HL-60 (cell line): ENCODE measurements at regions not wholly inside any gene's neighbourhood (a gene's known extent, or its start where the extent isn't known, plus 50 kb on each side); places are given as distances from the start of the nearest gene placed in this dataset.

ENCODE experiments used
- DNase-seq, 2 experiments: peaks; one replicate each; pipeline ENCODE4 v3.0.0-alpha.2; 2010 to 2020; ENCODE audit warnings: low read depth in 1 of 2, low spot score in 1 of 2
- H3K27ac ChIP-seq: fragments of 250-450 bp; sonication (Bioruptor Pico); replicated peaks from 2 replicates; pipeline ENCODE4 v1.5.1; 2020; ENCODE audit warnings: mild to moderate bottlenecking, moderate library complexity
- H3K27me3 ChIP-seq: fragments of 250-450 bp; sonication (Bioruptor Pico); 2 replicates; pipeline ENCODE4 v1.5.1; 2021; ENCODE audit warnings: mild to moderate bottlenecking, moderate library complexity; ENCODE audit not compliant: insufficient read depth, poor library complexity, severe bottlenecking
- H3K4me3 ChIP-seq: replicated peaks from 2 replicates; pipeline ENCODE4 v1.5.1; 2011; ENCODE audit warnings: mild to moderate bottlenecking, control low read depth, low read length; ENCODE audit not compliant: insufficient read depth
- GABPA ChIP-seq: IDR thresholded peaks from 2 replicates; pipeline ENCODE4 v1.6.1; 2012; ENCODE audit warnings: low read depth
- POLR2AphosphoS5 ChIP-seq: IDR thresholded peaks from 2 replicates; pipeline ENCODE4 v1.6.1; 2012; ENCODE audit warnings: low read depth
- SPI1 ChIP-seq: IDR thresholded peaks from 2 replicates; pipeline ENCODE4 v1.6.1; 2012; ENCODE audit warnings: low read depth, mild to moderate bottlenecking, borderline replicate concordance
- TF ChIP-seq, protein P1 (sequence below): IDR thresholded peaks from one replicate; pipeline ENCODE4 v1.5.1; 2011; ENCODE audit warnings: low read length, control low read depth, inconsistent platforms; ENCODE audit not compliant: insufficient read depth
- TF ChIP-seq, protein P2 (sequence below): IDR thresholded peaks from 2 replicates; pipeline ENCODE4 v1.6.1; 2012; ENCODE audit warnings: low read depth; ENCODE audit not compliant: insufficient replicate concordance

DNA sequence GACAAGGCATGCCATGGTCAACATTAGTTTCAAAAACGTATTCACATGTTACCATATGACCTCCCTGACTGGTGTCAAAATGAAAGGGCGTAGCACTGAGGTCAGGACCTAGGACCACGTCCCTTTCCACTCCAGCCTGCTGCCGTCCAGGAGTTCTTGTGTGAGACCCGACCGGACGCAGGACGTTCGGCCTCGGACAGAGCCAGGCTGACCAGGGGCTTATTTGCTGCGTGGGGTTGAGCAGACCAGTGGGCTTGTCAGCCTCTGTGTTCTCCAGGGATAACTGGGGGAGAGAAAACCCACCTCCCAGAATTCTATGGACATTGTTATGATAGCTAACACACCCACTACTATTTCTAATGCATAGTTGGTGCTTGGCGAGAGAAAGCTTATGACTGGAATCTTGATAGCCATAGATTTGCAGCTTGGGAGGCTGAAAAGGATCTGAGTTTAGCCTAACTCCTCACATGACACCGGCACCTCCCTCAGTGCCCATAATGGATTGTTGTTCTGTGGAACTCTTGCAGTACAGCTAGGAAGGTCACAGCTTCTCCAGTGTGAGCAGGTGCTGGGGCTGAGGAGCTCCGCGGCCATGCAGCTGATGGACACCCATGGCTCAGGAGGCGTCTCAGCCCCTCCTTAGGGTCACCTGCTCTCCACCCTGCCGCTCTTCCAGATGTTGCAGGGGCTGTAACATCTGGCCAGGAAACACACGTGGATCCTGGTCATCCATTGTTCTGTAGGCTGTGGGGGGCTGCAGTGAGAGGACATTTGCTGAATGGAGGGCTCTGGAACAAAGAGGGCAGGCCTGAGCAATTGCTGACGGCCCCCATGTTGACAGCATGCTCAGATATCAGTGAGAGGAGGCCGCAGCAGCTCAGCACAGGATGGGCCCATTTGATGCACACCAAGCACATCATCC lies 368.4 kb downstream of the IRX2 start:
- TF ChIP-seq SPI1 = no peak
- TF ChIP-seq, protein P1, sequence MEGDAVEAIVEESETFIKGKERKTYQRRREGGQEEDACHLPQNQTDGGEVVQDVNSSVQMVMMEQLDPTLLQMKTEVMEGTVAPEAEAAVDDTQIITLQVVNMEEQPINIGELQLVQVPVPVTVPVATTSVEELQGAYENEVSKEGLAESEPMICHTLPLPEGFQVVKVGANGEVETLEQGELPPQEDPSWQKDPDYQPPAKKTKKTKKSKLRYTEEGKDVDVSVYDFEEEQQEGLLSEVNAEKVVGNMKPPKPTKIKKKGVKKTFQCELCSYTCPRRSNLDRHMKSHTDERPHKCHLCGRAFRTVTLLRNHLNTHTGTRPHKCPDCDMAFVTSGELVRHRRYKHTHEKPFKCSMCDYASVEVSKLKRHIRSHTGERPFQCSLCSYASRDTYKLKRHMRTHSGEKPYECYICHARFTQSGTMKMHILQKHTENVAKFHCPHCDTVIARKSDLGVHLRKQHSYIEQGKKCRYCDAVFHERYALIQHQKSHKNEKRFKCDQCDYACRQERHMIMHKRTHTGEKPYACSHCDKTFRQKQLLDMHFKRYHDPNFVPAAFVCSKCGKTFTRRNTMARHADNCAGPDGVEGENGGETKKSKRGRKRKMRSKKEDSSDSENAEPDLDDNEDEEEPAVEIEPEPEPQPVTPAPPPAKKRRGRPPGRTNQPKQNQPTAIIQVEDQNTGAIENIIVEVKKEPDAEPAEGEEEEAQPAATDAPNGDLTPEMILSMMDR = no peak
- TF ChIP-seq POLR2AphosphoS5 = no peak
- TF ChIP-seq, protein P2, sequence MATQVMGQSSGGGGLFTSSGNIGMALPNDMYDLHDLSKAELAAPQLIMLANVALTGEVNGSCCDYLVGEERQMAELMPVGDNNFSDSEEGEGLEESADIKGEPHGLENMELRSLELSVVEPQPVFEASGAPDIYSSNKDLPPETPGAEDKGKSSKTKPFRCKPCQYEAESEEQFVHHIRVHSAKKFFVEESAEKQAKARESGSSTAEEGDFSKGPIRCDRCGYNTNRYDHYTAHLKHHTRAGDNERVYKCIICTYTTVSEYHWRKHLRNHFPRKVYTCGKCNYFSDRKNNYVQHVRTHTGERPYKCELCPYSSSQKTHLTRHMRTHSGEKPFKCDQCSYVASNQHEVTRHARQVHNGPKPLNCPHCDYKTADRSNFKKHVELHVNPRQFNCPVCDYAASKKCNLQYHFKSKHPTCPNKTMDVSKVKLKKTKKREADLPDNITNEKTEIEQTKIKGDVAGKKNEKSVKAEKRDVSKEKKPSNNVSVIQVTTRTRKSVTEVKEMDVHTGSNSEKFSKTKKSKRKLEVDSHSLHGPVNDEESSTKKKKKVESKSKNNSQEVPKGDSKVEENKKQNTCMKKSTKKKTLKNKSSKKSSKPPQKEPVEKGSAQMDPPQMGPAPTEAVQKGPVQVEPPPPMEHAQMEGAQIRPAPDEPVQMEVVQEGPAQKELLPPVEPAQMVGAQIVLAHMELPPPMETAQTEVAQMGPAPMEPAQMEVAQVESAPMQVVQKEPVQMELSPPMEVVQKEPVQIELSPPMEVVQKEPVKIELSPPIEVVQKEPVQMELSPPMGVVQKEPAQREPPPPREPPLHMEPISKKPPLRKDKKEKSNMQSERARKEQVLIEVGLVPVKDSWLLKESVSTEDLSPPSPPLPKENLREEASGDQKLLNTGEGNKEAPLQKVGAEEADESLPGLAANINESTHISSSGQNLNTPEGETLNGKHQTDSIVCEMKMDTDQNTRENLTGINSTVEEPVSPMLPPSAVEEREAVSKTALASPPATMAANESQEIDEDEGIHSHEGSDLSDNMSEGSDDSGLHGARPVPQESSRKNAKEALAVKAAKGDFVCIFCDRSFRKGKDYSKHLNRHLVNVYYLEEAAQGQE = no peak
- TF ChIP-seq GABPA = no peak
- H3K27ac ChIP-seq = no peak overlapping the region
- H3K27me3 ChIP-seq = no peaks in the 10 kb centered on the region
- no peak overlapping the region for H3K4me3 ChIP-seq
- DNase-seq = no peak

GRCh38 chr5:2381861-2382260 lies 369.6 kb downstream of the IRX2 start:
- TF ChIP-seq GABPA (no peak), POLR2AphosphoS5 (no peak), SPI1 (no peak)
- TF ChIP-seq, protein P1 = no peak
- TF ChIP-seq, protein P2 = no peak

GRCh38 chr5:2381070-2381469 lies 370.4 kb downstream of the IRX2 start:
- Histone ChIP-seq H3K4me3 (no peak overlapping the region), H3K27ac (no peak overlapping the region), H3K27me3 (no peaks in the 10 kb centered on the region)
- DNase-seq = no peak
- TF ChIP-seq, protein P1 = no peak
- TF ChIP-seq SPI1 = no peak
- TF ChIP-seq, protein P2 = no peak
- TF ChIP-seq POLR2AphosphoS5 = no peak
- TF ChIP-seq GABPA = no peak

More at GRCh38 chr5:2381861-2382260, 369.6 kb downstream of the IRX2 start:
- H3K27me3 ChIP-seq = no peaks in the 10 kb centered on the region
- H3K27ac ChIP-seq = no peak overlapping the region
- H3K4me3 ChIP-seq = no peak overlapping the region
- DNase-seq = no peak
